ENCODE measurements at regions not wholly inside any gene's neighbourhood (a gene's known extent, or its start where the extent isn't known, plus 50 kb on each side); places are given as distances from the start of the nearest gene placed in this dataset.

DNA sequence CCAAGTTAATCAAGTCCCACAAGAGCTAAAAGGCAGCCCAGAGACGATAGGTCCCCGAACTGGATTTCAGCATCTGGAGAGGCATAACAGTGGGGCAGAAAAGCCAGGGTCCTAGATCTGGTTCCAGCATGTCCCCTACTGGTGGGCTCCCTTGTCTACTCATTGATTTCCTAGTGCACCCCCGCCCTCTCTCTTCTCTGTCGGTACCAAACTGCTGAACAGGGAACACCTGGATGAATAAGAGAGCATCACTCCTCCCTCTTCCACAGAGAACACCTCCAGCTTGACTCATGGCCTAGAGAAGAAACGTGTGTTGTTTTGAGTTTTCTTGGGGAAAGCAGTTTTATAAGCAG lies 101.3 kb downstream of the FOXI3 start:
- peaks cover 0 to 3% of the 10 kb centered on the region in 2 experiments; a peak in 1 of 4 replicates for H3K9me3 ChIP-seq (ENCODE audit: insufficient read depth in 2 of 2, low read depth in 1 of 2, low read length in 1 of 2)
- peak overlapping the region; percentile 65 to 75 for H3K4me2 ChIP-seq (ENCODE audit: insufficient read depth in 1 of 2, low read depth in 2 of 2, low read length in 2 of 2)
- DNase-seq (ENCODE audit: low read depth in 1 of 2, low spot score in 2 of 2), result no peak
- CTCF ChIA-PET (ENCODE audit: partially characterized antibody), result interaction anchor here (0.6 to 2.7 kb wide), 23 partner anchors 8 to 714 kb away, joined by 3 to 14 read pairs (median 4); no protein-coding TSS in a partner anchor
- H2AK5ac ChIP-seq (ENCODE audit: low read depth, low read length), result no peak overlapping the region; the same call in 1 of the 2 replicates
- peak overlapping the region; percentile 35; the same call in 1 of the 2 replicates for H2BK12ac ChIP-seq (ENCODE audit: low read depth, low read length)
- no peak overlapping the region for H3K14ac ChIP-seq (ENCODE audit: insufficient read length)
- H3K27me3 ChIP-seq (replicated peaks in 1 of 4; ENCODE audit: control insufficient read depth in 3 of 4, extremely low read depth in 1 of 4, insufficient read depth in 3 of 4, low read length in 3 of 4), result peaks cover 0 to 7% (median 2%) of the 10 kb centered on the region in 4 experiments; a peak in 2 of 7 replicates
- H3K23me2 ChIP-seq (ENCODE audit: low read depth, low read length), result no peaks in the 10 kb centered on the region; the same call in 1 of the 2 replicates
- H2BK20ac ChIP-seq (ENCODE audit: low read length), result 0 out of 2 replicates have a peak overlapping the region, but pooled peaks have one; percentile 48
- no peaks in the 10 kb centered on the region for H3K79me2 ChIP-seq (ENCODE audit: control insufficient read depth in 1 of 2, insufficient read depth in 2 of 2, low read length in 2 of 2)
- peak overlapping the region; percentile 95 for H4K8ac ChIP-seq (ENCODE audit: extremely low read depth, insufficient read depth, low read length)
- H3K9ac ChIP-seq (replicated peaks in 1 of 4; ENCODE audit: extremely low read depth in 1 of 4, low read depth in 3 of 4, low read length in 3 of 4), result peak overlapping the region in 2 of 4 experiments; percentile 73 to 80; a peak in 3 of 7 replicates
- peak overlapping the region; percentile 12 for H2BK120ac ChIP-seq (replicated peaks; ENCODE audit: low read depth, low read length)
- H2BK5ac ChIP-seq (ENCODE audit: low read depth, low read length), result peak overlapping the region; percentile 53
- FAIRE-seq, result peak; percentile 7
- TF ChIP-seq PHF8 (conservative IDR thresholded peaks at IDR 0.05; ENCODE audit: low read depth, low read length), result no peak
- no peak for TF ChIP-seq HDAC2 (IDR thresholded peaks at IDR 0.05; ENCODE audit: borderline replicate concordance in 1 of 2, low read depth in 2 of 2, low read length in 2 of 2)
- TF ChIP-seq TCF12 (IDR thresholded peaks at IDR 0.05; ENCODE audit: low read depth, low read length), result no peak
- TF ChIP-seq SRF (IDR thresholded peaks at IDR 0.05; ENCODE audit: low read depth, low read length), result no peak
- no peak for TF ChIP-seq POLR2AphosphoS5 (IDR thresholded peaks at IDR 0.05; ENCODE audit: low read depth, low read length)
- no peak for TF ChIP-seq CHD1 (IDR thresholded peaks at IDR 0.05; ENCODE audit: low read depth, low read length)
- TF ChIP-seq RAD21 (IDR thresholded peaks at IDR 0.05 in 1 of 2, conservative IDR thresholded peaks at IDR 0.05 in 1 of 2; ENCODE audit: low read depth in 2 of 2, low read length in 2 of 2), result no peak
- no peak for TF ChIP-seq CHD2 (IDR thresholded peaks at IDR 0.05; ENCODE audit: low read length)
- no peak for TF ChIP-seq POLR2A (IDR thresholded peaks at IDR 0.05; ENCODE audit: control extremely low read depth in 1 of 2, low read depth in 2 of 2, low read length in 2 of 2)
- TF ChIP-seq GTF2F1 (IDR thresholded peaks at IDR 0.05; ENCODE audit: borderline replicate concordance, low read depth, low read length), result no peak
- H3K4ac ChIP-seq (replicated peaks; ENCODE audit: insufficient read length, low read depth, low read length), result no peak overlapping the region
- H3K79me1 ChIP-seq (ENCODE audit: low read depth, low read length), result no peaks in the 10 kb centered on the region
- H3K18ac ChIP-seq (ENCODE audit: extremely low read depth, low read length), result 0 out of 2 replicates have a peak overlapping the region, but pooled peaks have one; percentile 36
- peak overlapping the region; percentile 58 for H4K91ac ChIP-seq (replicated peaks; ENCODE audit: insufficient read length, low read length)
- peak overlapping the region; percentile 74; the same call in 1 of the 2 replicates for H2BK15ac ChIP-seq (ENCODE audit: low read length)
- peak overlapping the region; percentile 25; the same call in 1 of the 2 replicates for H2AFZ ChIP-seq (ENCODE audit: low read length)
- H3K56ac ChIP-seq (replicated peaks; ENCODE audit: insufficient read length, low read depth, low read length), result no peak overlapping the region
- H4K5ac ChIP-seq (ENCODE audit: insufficient read length, low read depth, low read length), result no peak overlapping the region
- peaks cover 3 to 9% (median 7%) of the 10 kb centered on the region in 4 experiments for H3K4me1 ChIP-seq (replicated peaks in 1 of 4; ENCODE audit: control insufficient read depth in 3 of 4, insufficient read depth in 4 of 4, low read length in 3 of 4)
- 28% methylated on average over 5 of the region's 5 CpGs; no CpG with 5 or more reads in 1 of the 2 experiments for WGBS, 2 experiments (ENCODE audit: extremely low coverage in 1 of 2, insufficient coverage in 1 of 2, insufficient read length in 1 of 2, insufficient replicate concordance in 2 of 2, low coverage in 1 of 2, low lambda C conversion rate in 2 of 2, missing lambda C conversion rate in 1 of 2)
- no peaks in the 10 kb centered on the region for H4K20me1 ChIP-seq (replicated peaks in 1 of 2; ENCODE audit: control insufficient read depth in 1 of 2, insufficient read depth in 2 of 2, low read length in 2 of 2)
- H3K36me3 ChIP-seq (ENCODE audit: control insufficient read depth in 2 of 4, insufficient read depth in 4 of 4, low read length in 3 of 4), result no peaks in the 10 kb centered on the region
- H3K4me3 ChIP-seq (ENCODE audit: extremely low read depth in 1 of 4, insufficient read depth in 2 of 4, low read depth in 3 of 4, low read length in 4 of 4), result peak overlapping the region in 2 of 4 experiments; percentile 40 to 52; a peak in 4 of 8 replicates
- H3K27ac ChIP-seq (ENCODE audit: low read depth, low read length), result no peak overlapping the region; the same call in 1 of the 2 replicates
- POLR2A ChIA-PET (ENCODE audit: partially characterized antibody), result interaction anchor here (0.6 to 1.7 kb wide), 3 partner anchors 11 to 65 kb away, joined by 3 to 7 read pairs (median 3); no protein-coding TSS in a partner anchor
- H3K23ac ChIP-seq (ENCODE audit: insufficient read length), result no peak overlapping the region

Measured in H1 (cell line).